Adrenal gland (tissue), 5 donors: ENCODE measurements at regions not wholly inside any gene's neighbourhood (a gene's known extent, or its start where the extent isn't known, plus 50 kb on each side); places are given as distances from the start of the nearest gene placed in this dataset.

Experiments used
- POLR2A ChIP-seq, 2 donors: fragments of 450-650 bp; IDR thresholded peaks; one replicate each; pipeline ENCODE4 v1.6.1; 2017; ENCODE audit warnings: antibody characterized with exemption in 2 of 2, mild to moderate bottlenecking in 2 of 2, moderate library complexity in 1 of 2
- TF ChIP-seq, protein P1 (sequence below), 6 experiments: fragments of 450-650 bp in 4 of 6; fragments of 200-600 bp in 2 of 6; sonication (generic) in 1 of 6; IDR thresholded peaks; 1 replicate in 5 of 6; 2 replicates in 1 of 6; pipeline versions ENCODE4 v1.5.1 to v1.8.0; 2016 to 2021; ENCODE audit warnings: antibody characterized with exemption in 6 of 6, mild to moderate bottlenecking in 2 of 6, moderate library complexity in 1 of 6
- donor health status: DM: no; HTN: no; CAD: no.

DNA sequence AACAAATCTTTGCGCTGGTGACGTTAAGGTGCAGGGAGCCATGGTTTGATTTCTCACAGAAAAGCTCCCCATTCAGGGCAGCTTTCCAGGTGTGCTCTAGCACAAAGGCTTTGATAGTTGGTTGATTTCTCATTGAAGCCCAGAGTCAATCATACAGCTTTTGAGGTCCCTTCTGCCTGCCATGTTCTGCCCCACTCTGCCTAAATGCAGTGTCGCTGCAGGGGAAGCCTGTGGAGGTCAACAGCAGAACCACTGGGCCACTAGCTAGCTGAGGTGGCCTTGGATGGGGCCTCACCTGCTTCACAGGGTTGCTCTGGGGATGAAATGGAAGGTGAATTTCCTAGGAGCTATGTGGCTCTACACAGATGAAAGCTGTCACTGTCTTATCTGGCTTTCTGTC lies 278.3 kb downstream of the TLE3 start:
- TF ChIP-seq, protein P1, sequence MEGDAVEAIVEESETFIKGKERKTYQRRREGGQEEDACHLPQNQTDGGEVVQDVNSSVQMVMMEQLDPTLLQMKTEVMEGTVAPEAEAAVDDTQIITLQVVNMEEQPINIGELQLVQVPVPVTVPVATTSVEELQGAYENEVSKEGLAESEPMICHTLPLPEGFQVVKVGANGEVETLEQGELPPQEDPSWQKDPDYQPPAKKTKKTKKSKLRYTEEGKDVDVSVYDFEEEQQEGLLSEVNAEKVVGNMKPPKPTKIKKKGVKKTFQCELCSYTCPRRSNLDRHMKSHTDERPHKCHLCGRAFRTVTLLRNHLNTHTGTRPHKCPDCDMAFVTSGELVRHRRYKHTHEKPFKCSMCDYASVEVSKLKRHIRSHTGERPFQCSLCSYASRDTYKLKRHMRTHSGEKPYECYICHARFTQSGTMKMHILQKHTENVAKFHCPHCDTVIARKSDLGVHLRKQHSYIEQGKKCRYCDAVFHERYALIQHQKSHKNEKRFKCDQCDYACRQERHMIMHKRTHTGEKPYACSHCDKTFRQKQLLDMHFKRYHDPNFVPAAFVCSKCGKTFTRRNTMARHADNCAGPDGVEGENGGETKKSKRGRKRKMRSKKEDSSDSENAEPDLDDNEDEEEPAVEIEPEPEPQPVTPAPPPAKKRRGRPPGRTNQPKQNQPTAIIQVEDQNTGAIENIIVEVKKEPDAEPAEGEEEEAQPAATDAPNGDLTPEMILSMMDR (IDR thresholded peaks at IDR 0.05), result no peak
- TF ChIP-seq POLR2A (IDR thresholded peaks at IDR 0.05), result no peak
